ENCODE measurements at regions not wholly inside any gene's neighbourhood (a gene's known extent, or its start where the extent isn't known, plus 50 kb on each side); places are given as distances from the start of the nearest gene placed in this dataset.
"Not testable (repeated sequence)": the region's sequence is repeated elsewhere in the genome, so short reads cannot be mapped to it uniquely, and the experiment has no call there.

DNA sequence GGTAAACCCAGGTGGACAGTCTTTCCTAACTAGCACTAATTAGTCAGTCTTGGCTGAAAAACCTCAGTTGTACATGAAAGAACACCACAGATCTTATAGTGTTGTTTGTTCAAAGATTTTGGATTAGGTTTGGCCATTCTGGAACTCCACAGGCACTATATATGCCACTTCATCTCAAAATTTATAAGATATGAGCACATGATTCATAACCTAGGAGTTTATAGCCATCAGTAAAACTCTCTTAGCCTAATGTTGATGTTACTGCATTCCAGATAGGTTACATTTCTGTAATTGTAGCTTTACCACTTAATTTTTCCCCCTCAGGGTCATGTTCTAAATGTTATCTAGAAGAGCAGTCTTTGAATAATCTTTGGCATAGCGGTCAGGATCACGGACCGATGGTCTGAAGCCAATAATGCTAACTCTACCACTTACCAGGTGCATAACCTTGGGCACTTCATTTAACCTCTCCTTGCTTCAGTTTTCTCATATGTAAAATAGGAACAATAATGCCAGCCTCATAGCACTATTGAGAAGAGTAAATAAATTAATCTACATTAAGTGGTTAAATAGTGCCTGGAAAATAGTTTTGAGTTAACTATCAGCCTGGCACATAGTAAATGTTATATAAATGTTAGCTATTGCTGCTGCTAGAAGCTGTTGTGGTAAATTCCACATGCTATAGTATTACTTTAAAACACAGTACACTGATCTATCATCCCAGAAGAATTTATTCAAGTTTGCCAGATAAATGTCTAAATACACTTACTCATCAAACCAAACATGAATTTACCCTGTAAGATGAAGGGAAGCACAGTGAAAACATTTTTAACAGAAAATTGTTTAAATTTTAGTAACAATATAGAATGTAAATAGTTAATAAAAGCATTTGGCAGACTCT lies 743.9 kb downstream of the NR2F1-AS1 start:
- no peaks in the 10 kb centered on the region for H3K4me1 ChIP-seq
- H3K36me3 ChIP-seq: no peaks in the 10 kb centered on the region
- H3K27me3 ChIP-seq: no peaks in the 10 kb centered on the region
- H3K4me3 ChIP-seq: no peak overlapping the region
- no peak for DNase-seq
- H3K9me3 ChIP-seq: no peaks in the 10 kb centered on the region
- TF ChIP-seq, protein P1, sequence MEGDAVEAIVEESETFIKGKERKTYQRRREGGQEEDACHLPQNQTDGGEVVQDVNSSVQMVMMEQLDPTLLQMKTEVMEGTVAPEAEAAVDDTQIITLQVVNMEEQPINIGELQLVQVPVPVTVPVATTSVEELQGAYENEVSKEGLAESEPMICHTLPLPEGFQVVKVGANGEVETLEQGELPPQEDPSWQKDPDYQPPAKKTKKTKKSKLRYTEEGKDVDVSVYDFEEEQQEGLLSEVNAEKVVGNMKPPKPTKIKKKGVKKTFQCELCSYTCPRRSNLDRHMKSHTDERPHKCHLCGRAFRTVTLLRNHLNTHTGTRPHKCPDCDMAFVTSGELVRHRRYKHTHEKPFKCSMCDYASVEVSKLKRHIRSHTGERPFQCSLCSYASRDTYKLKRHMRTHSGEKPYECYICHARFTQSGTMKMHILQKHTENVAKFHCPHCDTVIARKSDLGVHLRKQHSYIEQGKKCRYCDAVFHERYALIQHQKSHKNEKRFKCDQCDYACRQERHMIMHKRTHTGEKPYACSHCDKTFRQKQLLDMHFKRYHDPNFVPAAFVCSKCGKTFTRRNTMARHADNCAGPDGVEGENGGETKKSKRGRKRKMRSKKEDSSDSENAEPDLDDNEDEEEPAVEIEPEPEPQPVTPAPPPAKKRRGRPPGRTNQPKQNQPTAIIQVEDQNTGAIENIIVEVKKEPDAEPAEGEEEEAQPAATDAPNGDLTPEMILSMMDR (IDR thresholded peaks at IDR 0.05): no peak
- intact Hi-C loops (cut with DNase I; ENCODE audit: low total_unique reads): no loop called here
- H3K27ac ChIP-seq: no peak overlapping the region

DNA sequence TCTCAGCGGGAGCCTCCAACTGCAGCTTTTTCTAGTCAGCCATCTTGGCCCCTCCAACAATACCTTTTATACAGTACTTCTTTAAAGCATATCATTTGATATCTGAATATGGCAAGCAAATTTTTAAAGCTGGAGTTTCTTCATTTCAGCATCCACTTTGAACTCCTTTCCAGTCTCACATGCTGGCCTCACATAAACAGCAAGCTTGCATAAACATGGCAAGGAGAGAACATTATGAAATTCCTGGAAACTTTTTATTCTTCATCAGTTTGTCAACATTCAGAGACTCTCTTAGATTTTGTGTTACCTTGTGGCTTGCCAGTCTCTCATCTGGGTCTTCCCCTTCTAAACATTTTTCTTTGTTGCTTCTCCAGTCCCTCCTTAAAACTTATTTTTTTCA lies 745.3 kb downstream of the NR2F1-AS1 start:
- intact Hi-C loops (cut with DNase I; ENCODE audit: low total_unique reads): no loop called here
- no peaks in the 10 kb centered on the region for H3K4me1 ChIP-seq
- H3K9me3 ChIP-seq: no peaks in the 10 kb centered on the region
- no peak overlapping the region for H3K4me3 ChIP-seq
- no peak for DNase-seq
- H3K36me3 ChIP-seq: no peaks in the 10 kb centered on the region
- no peaks in the 10 kb centered on the region for H3K27me3 ChIP-seq
- no peak overlapping the region for H3K27ac ChIP-seq
- TF ChIP-seq, protein P1 (IDR thresholded peaks at IDR 0.05): no peak

DNA sequence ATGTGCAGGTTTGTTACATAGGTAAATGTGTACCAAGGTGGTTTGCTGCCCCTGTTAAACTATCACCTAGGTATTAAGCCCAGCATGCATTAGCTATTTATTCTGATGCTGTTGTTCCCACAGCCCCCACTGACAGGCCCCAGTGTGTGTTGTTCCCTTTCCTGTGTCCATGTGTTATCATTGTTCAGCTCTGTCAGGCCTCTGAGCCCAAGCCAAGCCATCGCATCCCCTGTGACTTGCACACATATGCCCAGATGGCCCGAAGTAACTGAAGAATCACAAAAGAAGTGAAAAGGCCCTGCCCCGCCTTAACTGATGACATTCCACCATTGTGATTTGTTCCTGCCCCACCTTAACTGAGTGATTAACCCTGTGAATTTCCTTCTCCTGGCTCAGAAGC lies 757.5 kb downstream of the NR2F1-AS1 start:
- DNase-seq; H3K9me3 ChIP-seq; H3K4me3 ChIP-seq; H3K27ac ChIP-seq; H3K4me1 ChIP-seq; intact Hi-C loops (cut with DNase I; ENCODE audit: low total_unique reads); H3K27me3 ChIP-seq; H3K36me3 ChIP-seq: not testable (repeated sequence)

DNA sequence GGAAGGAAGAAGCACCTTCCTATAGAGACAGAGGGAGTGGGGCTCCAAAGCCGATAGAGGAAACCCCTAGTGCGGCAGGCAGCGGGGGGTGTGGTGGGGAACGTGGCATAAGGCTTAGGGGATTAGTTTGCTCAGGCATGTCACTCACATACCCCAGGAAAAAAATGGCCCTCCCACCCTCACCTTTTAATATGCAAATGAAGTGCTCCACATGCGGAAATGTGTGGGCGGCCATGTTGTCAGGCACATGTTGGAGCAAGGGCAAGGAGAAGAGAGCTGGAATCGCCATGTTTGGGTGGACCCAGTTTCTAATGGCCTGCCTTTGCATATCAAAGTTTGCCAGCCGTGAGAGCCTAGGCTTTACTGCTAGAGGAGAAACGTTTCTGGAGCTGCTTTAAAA lies 758.8 kb downstream of the NR2F1-AS1 start:
- Histone ChIP-seq H3K9me3 (no peaks in the 10 kb centered on the region), H3K27ac (no peak overlapping the region), H3K27me3 (no peaks in the 10 kb centered on the region), H3K4me3 (no peak overlapping the region), H3K36me3 (no peaks in the 10 kb centered on the region), H3K4me1 (no peaks in the 10 kb centered on the region)
- TF ChIP-seq, protein P1 (IDR thresholded peaks at IDR 0.05): no peak
- no peak for DNase-seq
- intact Hi-C loops (cut with DNase I; ENCODE audit: low total_unique reads): no loop called here

DNA sequence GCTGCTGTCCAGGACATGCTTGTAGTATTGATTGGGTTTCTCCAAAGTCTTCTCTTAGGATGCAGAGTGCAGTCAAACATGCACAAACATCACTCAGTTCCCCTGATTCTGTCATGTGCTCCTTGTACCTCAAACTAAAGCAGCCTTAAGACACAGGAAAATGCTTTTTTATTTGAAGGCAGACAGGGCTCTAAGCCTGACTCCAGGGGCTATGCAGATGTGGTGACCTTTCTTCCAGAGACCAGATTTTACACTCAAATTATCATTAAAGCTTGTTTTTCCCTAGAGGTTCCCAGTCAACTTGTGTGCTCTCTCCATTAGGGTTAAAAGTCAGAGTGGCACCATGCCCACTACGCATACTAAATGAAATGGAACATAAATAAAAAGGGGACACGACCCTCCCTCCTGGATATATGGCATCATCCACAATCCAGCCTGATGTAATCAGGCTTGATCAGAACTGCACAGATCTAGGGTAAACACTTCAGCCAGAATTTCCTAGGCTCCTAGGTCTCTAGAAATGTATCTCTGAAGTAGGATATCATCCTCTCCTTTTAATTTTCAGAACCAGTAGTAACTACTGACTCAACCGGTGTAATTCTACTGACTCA lies 771.1 kb downstream of the NR2F1-AS1 start:
- H3K36me3 ChIP-seq: no peaks in the 10 kb centered on the region
- no peak for DNase-seq
- H3K4me3 ChIP-seq: no peak overlapping the region
- no peak overlapping the region for H3K27ac ChIP-seq
- H3K27me3 ChIP-seq: no peaks in the 10 kb centered on the region
- no peaks in the 10 kb centered on the region for H3K9me3 ChIP-seq
- TF ChIP-seq, protein P1 (IDR thresholded peaks at IDR 0.05): no peak
- H3K4me1 ChIP-seq: no peaks in the 10 kb centered on the region
- intact Hi-C loops (cut with DNase I; ENCODE audit: low total_unique reads): no loop called here

DNA sequence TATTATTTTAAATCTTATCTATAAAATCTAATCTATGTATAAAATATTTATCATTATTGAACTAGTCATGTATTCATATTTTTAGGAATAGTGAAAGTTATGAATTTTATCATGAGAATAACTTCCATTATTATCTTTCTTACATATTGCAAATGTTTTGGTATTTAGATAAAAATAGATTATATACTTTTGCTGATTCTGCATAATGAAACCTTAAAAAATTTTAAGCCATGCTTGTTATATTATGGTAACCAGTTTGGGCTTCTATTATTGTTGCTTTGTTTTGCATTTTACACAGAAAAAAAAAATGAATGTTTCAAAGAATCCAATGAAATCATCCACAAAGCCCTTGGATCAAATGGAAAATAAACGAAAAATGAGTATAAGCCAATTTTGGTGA lies 772.5 kb downstream of the NR2F1-AS1 start:
- no peaks in the 10 kb centered on the region for H3K4me1 ChIP-seq
- H3K36me3 ChIP-seq: no peaks in the 10 kb centered on the region
- no peak overlapping the region for H3K4me3 ChIP-seq
- DNase-seq: no peak
- intact Hi-C loops (cut with DNase I; ENCODE audit: low total_unique reads): no loop called here
- no peaks in the 10 kb centered on the region for H3K9me3 ChIP-seq
- TF ChIP-seq, protein P1 (IDR thresholded peaks at IDR 0.05): no peak
- H3K27me3 ChIP-seq: no peaks in the 10 kb centered on the region
- no peak overlapping the region for H3K27ac ChIP-seq

All from tibial artery (tissue), 4 donors.